Keratinocyte (primary cell): ENCODE measurements at regions not wholly inside any gene's neighbourhood (a gene's known extent, or its start where the extent isn't known, plus 50 kb on each side); places are given as distances from the start of the nearest gene placed in this dataset.

Experiments
- DNase-seq: peaks from one replicate; pipeline ENCODE4 v3.0.0-alpha.2; 2011; ENCODE audit warnings: low read depth, missing footprints, low spot score
- FAIRE-seq: peaks from 2 replicates; lab custom pipeline; 2011; peaks lifted over from hg19 to GRCh38; lab: Jason Lieb, UNC
- H2AFZ ChIP-seq: 2 replicates; pipeline ENCODE4 v1.6.0; 2012; ENCODE audit warnings: low read length, control low read depth, inconsistent platforms; ENCODE audit not compliant: control insufficient read depth
- H3K27ac ChIP-seq: 2 replicates; pipeline ENCODE4 v1.5.1; 2011; ENCODE audit warnings: low read length; ENCODE audit not compliant: control insufficient read depth, insufficient read depth
- H3K27me3 ChIP-seq: 3 replicates; pipeline ENCODE4 v1.6.0; 2011; ENCODE audit warnings: low read length; ENCODE audit not compliant: control insufficient read depth, insufficient read depth; ENCODE audit errors: extremely low read depth
- H3K36me3 ChIP-seq, 2 experiments: 2 replicates in 1 of 2; 3 replicates in 1 of 2; pipeline ENCODE4 v1.5.1; 2011; ENCODE audit warnings: low read length in 2 of 2, mild to moderate bottlenecking in 1 of 2; ENCODE audit not compliant: control insufficient read depth in 2 of 2, insufficient read depth in 2 of 2; ENCODE audit errors: extremely low read depth in 1 of 2
- H3K4me1 ChIP-seq: 3 replicates; pipeline ENCODE4 v1.5.1; 2011; ENCODE audit warnings: low read length; ENCODE audit not compliant: control insufficient read depth, insufficient read depth; ENCODE audit errors: extremely low read depth
- H3K4me2 ChIP-seq: 3 replicates; pipeline ENCODE4 v1.6.0; 2011; ENCODE audit warnings: low read depth, low read length; ENCODE audit not compliant: control insufficient read depth, insufficient read depth; ENCODE audit errors: extremely low read depth
- H3K4me3 ChIP-seq, 3 experiments: fragments of 200-600 bp in 1 of 3; sonication (generic) in 1 of 3; 2 replicates in 2 of 3; 3 replicates in 1 of 3; pipeline ENCODE4 v1.5.1; 2011 to 2016; ENCODE audit warnings: low read length in 3 of 3, mild to moderate bottlenecking in 3 of 3, control low read depth in 2 of 3, inconsistent platforms in 1 of 3, low read depth in 1 of 3, mixed read lengths in 1 of 3, mixed run types in 1 of 3, moderate library complexity in 1 of 3; ENCODE audit not compliant: control insufficient read depth in 2 of 3, insufficient read depth in 2 of 3; ENCODE audit errors: extremely low read depth in 1 of 3
- H3K79me2 ChIP-seq: 2 replicates; pipeline ENCODE4 v1.6.0; 2012; ENCODE audit warnings: low read length; ENCODE audit not compliant: control insufficient read depth, insufficient read depth
- H3K9ac ChIP-seq: 3 replicates; pipeline ENCODE4 v1.6.0; 2011; ENCODE audit warnings: low read length; ENCODE audit not compliant: control insufficient read depth, insufficient read depth; ENCODE audit errors: extremely low read depth
- H3K9me1 ChIP-seq: 3 replicates; pipeline ENCODE4 v1.6.0; 2011; ENCODE audit warnings: low read length; ENCODE audit not compliant: control insufficient read depth, insufficient read depth; ENCODE audit errors: extremely low read depth
- H3K9me3 ChIP-seq: 2 replicates; pipeline ENCODE4 v1.5.1; 2012; ENCODE audit warnings: low read depth, low read length; ENCODE audit not compliant: control insufficient read depth
- H4K20me1 ChIP-seq: 3 replicates; pipeline ENCODE4 v1.6.0; 2011; ENCODE audit warnings: low read length; ENCODE audit not compliant: control insufficient read depth, insufficient read depth; ENCODE audit errors: extremely low read depth
- EZH2 ChIP-seq: IDR thresholded peaks from one replicate; pipeline ENCODE4 v1.6.1; 2012; ENCODE audit warnings: inconsistent platforms, mild to moderate bottlenecking, low read length, moderate library complexity
- dilution Hi-C: fragments of 300-500 bp; cut with MboI; formaldehyde crosslinking; loops from one replicate; pipeline ENCODE4 v1.7.0; 2020; ENCODE audit warnings: low sequenced_read_pairs; ENCODE audit not compliant: extremely low pct_ligation_motif_present
- TF ChIP-seq, protein P1 (sequence below), 3 experiments: IDR thresholded peaks in 1 of 3; conservative IDR thresholded peaks in 1 of 3; optimal IDR thresholded peaks in 1 of 3; 2 replicates in 2 of 3; 3 replicates in 1 of 3; pipeline versions ENCODE3 to v1.5.1; 2011; ENCODE audit warnings: low read length in 3 of 3, mild to moderate bottlenecking in 3 of 3, moderate library complexity in 2 of 3, control low read depth in 1 of 3, inconsistent platforms in 1 of 3; ENCODE audit not compliant: insufficient read depth in 2 of 3; ENCODE audit errors: extremely low read depth in 1 of 3

DNA sequence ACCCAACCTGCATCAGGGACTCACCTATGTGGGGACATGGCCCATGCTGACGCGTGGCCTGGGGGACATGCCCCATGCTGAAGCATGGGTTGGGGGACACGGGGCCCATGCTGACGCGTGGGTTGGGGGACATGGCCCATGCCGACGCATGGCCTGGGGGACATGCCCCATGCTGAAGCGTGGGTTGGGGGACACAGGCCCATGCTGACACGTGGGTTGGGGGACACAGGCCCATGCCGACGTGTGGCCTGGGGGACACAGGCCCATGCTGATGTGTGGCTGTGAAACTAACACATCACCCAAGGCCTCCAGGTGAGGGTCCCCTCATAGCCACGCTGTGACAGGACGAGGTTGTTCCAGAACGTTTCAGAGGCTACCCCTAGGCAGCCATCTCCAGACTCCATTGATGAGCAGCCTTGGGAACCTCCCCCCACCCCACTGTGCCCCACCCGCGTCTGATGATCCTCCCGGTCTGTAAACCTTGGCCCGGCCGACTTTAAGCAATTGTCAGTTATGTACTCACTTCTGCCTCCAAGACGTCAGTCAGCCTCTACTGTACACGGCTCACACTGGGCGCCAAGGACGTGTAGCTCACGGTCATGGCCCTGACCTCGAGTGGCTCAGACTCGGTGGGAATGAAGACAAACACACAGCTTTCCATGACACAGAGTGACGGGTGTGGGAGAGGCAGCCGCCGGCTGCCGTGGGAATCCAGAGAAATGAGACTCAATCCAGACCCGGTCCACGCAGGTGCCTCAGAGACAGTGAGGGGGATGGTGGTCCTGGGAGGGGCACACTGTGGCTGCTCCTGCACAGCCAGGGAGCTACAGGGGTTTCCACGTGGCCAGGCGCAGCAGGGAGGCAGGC, 50.2 kb upstream of the SLC66A3 start:
- no peak overlapping the region for H2AFZ ChIP-seq
- DNase-seq (no peak), FAIRE-seq (no peak)
- peaks cover 6% of the 10 kb centered on the region for H3K27me3 ChIP-seq
- H3K79me2 ChIP-seq: no peaks in the 10 kb centered on the region
- H3K9me3 ChIP-seq: no peaks in the 10 kb centered on the region
- H4K20me1 ChIP-seq: no peaks in the 10 kb centered on the region
- H3K36me3 ChIP-seq: no peaks in the 10 kb centered on the region
- no peak overlapping the region for H3K4me3 ChIP-seq
- no peak overlapping the region for H3K27ac ChIP-seq
- no peak overlapping the region for H3K4me2 ChIP-seq
- no peaks in the 10 kb centered on the region for H3K9me1 ChIP-seq
- no peaks in the 10 kb centered on the region for H3K4me1 ChIP-seq
- dilution Hi-C loops: no loop called here
- TF ChIP-seq EZH2: no peak
- TF ChIP-seq, protein P1, sequence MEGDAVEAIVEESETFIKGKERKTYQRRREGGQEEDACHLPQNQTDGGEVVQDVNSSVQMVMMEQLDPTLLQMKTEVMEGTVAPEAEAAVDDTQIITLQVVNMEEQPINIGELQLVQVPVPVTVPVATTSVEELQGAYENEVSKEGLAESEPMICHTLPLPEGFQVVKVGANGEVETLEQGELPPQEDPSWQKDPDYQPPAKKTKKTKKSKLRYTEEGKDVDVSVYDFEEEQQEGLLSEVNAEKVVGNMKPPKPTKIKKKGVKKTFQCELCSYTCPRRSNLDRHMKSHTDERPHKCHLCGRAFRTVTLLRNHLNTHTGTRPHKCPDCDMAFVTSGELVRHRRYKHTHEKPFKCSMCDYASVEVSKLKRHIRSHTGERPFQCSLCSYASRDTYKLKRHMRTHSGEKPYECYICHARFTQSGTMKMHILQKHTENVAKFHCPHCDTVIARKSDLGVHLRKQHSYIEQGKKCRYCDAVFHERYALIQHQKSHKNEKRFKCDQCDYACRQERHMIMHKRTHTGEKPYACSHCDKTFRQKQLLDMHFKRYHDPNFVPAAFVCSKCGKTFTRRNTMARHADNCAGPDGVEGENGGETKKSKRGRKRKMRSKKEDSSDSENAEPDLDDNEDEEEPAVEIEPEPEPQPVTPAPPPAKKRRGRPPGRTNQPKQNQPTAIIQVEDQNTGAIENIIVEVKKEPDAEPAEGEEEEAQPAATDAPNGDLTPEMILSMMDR (optimal IDR thresholded peaks at IDR 0.05 in 1 of 3, IDR thresholded peaks at IDR 0.05 in 1 of 3, conservative IDR thresholded peaks at IDR 0.05 in 1 of 3; ENCODE audit: extremely low read depth in 1 of 3, insufficient read depth in 2 of 3, low read length in 3 of 3): no peak
- no peak overlapping the region for H3K9ac ChIP-seq
